ENCODE measurements at regions not wholly inside any gene's neighbourhood (a gene's known extent, or its start where the extent isn't known, plus 50 kb on each side); places are given as distances from the start of the nearest gene placed in this dataset.
"Not testable (repeated sequence)": the region's sequence is repeated elsewhere in the genome, so short reads cannot be mapped to it uniquely, and the experiment has no call there.

DNA sequence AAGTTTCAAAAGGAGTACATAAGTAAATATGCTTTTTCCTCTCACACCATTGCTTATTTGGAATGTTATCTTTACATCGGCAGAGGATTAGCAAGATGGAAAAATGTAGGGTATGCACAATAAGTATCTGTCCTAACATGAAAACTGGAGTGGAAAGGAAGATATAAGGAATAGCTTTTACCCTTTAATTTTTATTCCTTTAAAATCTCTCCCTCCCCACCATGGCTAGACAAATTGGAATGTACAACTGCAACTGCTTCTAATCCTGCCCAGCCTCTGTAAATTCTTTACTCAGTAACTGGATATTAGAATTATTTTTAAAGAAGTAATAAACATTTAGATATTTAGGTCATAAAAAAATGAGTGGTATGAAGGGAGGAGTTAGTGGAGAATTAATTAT, 171.5 kb downstream of the PCDH18 start:
- TF ChIP-seq, protein P1, sequence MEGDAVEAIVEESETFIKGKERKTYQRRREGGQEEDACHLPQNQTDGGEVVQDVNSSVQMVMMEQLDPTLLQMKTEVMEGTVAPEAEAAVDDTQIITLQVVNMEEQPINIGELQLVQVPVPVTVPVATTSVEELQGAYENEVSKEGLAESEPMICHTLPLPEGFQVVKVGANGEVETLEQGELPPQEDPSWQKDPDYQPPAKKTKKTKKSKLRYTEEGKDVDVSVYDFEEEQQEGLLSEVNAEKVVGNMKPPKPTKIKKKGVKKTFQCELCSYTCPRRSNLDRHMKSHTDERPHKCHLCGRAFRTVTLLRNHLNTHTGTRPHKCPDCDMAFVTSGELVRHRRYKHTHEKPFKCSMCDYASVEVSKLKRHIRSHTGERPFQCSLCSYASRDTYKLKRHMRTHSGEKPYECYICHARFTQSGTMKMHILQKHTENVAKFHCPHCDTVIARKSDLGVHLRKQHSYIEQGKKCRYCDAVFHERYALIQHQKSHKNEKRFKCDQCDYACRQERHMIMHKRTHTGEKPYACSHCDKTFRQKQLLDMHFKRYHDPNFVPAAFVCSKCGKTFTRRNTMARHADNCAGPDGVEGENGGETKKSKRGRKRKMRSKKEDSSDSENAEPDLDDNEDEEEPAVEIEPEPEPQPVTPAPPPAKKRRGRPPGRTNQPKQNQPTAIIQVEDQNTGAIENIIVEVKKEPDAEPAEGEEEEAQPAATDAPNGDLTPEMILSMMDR (IDR thresholded peaks at IDR 0.05): no peak
- TF ChIP-seq ZFX (IDR thresholded peaks at IDR 0.05; ENCODE audit: borderline replicate concordance): no peak
- no peak overlapping the region for H3K27ac ChIP-seq

DNA sequence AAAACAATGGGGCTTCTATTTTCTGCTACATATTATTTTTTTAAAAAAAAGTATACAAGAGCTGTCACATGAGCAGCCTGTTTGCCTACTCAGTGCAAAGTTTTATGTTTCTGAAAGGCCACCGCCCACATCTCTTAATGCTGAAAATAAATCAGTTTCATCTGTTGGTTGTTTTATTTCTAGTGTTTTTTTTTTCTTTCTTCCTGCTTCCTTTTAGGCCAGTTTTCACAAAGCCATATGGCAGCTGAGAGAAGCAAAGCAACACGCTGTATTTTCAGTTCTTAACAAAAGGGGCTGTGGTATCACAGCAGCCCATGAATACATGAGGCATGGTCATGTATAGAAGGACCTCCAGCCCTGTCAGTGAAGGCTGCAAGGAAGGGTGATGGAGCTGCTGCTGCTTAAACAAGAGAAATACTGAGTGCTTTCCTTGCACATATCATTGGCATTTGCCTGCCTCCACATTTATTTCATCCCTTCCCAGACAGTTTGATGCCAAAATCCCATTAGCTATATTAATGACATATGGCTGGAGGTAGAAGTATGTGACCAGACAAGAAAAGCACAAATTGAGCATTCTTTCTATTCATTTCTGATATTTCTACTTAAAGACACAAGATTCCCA, 172.5 kb downstream of the PCDH18 start:
- TF ChIP-seq ZFX (IDR thresholded peaks at IDR 0.05; ENCODE audit: borderline replicate concordance): no peak
- TF ChIP-seq, protein P1 (IDR thresholded peaks at IDR 0.05): no peak
- no peak overlapping the region for H3K27ac ChIP-seq

DNA sequence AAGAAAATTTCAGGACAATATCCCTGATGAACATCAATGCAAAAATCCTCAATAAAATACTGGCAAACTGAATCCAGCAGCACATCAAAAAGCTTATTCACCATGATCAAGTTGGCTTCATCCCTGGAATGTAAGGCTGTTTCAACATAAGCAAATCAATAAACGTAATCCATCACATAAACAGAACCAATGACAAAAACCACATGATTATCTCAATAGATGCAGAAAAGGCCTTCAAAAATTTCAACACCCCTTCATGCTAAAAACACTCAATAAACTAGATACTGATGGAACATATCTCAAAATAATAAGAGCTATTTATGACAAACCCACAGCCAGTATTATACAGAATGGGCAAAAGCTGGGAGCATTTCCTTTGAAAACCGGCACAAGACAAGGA, 177.7 kb downstream of the PCDH18 start:
- H3K27ac ChIP-seq: not testable (repeated sequence)

DNA sequence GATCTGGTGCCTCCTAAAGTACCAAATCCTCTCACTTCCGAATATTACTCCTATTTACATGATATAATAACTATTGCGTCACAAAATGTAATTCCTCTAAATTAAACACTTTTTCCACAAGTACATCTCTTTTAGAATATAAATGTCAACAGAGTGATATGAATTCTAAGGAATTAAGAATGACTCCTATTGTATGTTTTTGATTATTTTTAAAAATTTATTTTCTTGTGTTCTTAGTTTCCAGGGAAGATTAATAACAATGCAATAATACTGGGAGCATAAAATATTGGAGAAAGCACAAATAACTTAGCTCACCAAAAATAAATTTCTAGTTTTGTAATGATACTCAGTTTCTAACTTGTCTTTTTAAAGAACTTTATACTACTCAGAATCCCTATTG, 184.9 kb downstream of the PCDH18 start:
- no peak for TF ChIP-seq ZFX (IDR thresholded peaks at IDR 0.05; ENCODE audit: borderline replicate concordance)
- TF ChIP-seq, protein P1 (IDR thresholded peaks at IDR 0.05): no peak
- H3K27ac ChIP-seq: no peak overlapping the region

DNA sequence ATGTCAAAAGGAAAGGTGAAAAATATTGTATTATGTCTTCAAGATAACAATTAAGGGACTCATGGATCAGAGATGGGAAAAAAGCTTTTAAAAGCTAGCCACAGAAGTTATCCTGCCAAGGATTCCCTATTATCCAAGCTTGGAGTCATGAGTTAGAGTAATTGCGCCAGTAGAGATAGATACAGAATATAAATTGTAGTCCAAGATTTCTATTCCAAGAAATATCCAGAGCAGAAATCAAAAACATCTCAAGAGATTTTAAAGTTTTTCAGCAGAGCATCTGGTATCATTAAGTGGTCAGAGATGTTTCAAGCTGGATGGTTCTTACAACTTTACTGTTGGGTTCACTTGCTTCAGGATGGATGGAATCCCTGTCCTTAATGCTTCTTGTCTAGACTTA, 186.7 kb downstream of the PCDH18 start:
- TF ChIP-seq, protein P1 (IDR thresholded peaks at IDR 0.05): no peak
- TF ChIP-seq ZFX (IDR thresholded peaks at IDR 0.05; ENCODE audit: borderline replicate concordance): no peak
- no peak overlapping the region for H3K27ac ChIP-seq

DNA sequence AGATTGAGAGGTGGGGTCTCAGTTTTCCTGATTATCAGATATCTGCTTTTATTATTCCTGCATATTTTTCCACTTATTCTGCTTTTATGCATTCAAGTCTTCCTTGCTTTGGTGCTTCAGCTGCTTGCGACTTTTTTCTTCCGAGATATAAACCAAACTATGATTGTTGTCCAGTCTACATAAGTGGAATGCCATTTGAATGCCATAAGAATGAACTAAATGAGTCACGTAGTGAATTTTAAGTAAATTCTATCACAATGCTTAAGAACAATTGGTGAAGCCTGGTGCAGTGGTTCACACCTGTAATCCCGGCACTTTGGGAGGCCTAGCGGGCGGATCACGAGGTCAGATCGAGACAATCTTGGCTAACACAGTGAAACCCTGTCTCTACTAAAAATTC, 189.1 kb downstream of the PCDH18 start:
- no peak for TF ChIP-seq ZFX (IDR thresholded peaks at IDR 0.05; ENCODE audit: borderline replicate concordance)
- TF ChIP-seq, protein P1 (IDR thresholded peaks at IDR 0.05): no peak
- no peak overlapping the region for H3K27ac ChIP-seq

DNA sequence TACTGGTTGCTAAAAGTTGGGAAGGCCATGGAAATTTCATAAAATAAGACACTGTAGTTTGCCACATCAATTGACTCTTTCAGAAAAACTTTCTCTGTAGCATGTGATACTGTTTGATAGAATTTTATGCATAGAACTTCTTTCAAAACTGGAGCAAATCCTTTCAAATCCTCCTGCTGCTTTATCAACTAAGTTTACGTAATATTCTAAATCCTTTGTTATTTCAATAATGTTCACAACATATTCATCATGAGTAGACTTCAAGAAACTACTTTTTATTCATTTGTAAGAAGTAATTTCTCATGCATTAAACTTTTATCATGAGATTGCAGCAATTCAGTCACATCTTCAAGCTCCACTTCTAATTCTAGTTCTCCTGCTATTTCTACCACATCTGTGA, 199.3 kb downstream of the PCDH18 start:
- no peak overlapping the region for H3K27ac ChIP-seq
- TF ChIP-seq ZFX (IDR thresholded peaks at IDR 0.05; ENCODE audit: borderline replicate concordance): no peak
- TF ChIP-seq, protein P1 (IDR thresholded peaks at IDR 0.05): no peak

DNA sequence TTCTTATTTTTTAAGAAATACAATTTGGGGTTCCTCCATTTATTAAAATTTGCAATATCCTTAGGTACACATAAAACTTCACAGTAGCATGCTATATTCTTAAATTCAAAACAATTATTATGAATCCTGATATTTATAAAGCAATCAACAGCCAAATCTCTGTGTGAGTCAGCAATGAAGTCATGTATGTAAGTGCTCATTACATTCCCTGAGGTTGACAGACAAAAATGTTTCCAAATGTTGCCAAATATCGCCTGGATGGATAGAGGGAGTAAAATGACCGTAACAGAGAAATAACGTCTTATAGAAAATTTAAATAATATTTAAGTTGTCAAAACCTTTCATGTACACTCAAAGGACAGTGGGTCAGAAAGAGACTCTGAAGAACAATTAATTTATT, 220.0 kb downstream of the PCDH18 start:
- no peak overlapping the region for H3K27ac ChIP-seq
- TF ChIP-seq, protein P1 (IDR thresholded peaks at IDR 0.05): no peak
- no peak for TF ChIP-seq ZFX (IDR thresholded peaks at IDR 0.05; ENCODE audit: borderline replicate concordance)
